NCI-H748 (cell line): ENCODE measurements at regions not wholly inside any gene's neighbourhood (a gene's known extent, or its start where the extent isn't known, plus 50 kb on each side); places are given as distances from the start of the nearest gene placed in this dataset.

Experiments
- DNase-seq: peaks from one replicate; lab custom pipeline; 2025; ENCODE audit not compliant: unreplicated experiment; lab: John Stamatoyannopoulos, UW

GRCh38 chr1:29896791-29897714, 660.7 kb downstream of the PTPRU start:
- no peak for DNase-seq

- no peak for DNase-seq
Observed at GRCh38 chr1:29896300-29896699, 660.0 kb downstream of the PTPRU start.

- no peak for DNase-seq
Observed at GRCh38 chr1:29895201-29895600, 658.9 kb downstream of the PTPRU start.

- no peak for DNase-seq
Observed at GRCh38 chr1:29894311-29894710, 658.0 kb downstream of the PTPRU start.

GRCh38 chr1:29893806-29894205, 657.5 kb downstream of the PTPRU start:
- DNase-seq: no peak

GRCh38 chr1:29893046-29893723, 656.9 kb downstream of the PTPRU start:
- DNase-seq: peak; percentile 5

GRCh38 chr1:29892247-29892646, 655.9 kb downstream of the PTPRU start:
- DNase-seq: no peak

- no peak for DNase-seq
Observed at GRCh38 chr1:29890201-29890959, 654.1 kb downstream of the PTPRU start.

- DNase-seq: no peak
Observed at GRCh38 chr1:29889776-29890175, 653.5 kb downstream of the PTPRU start.

- no peak for DNase-seq
Observed at GRCh38 chr1:29884740-29885139, 648.4 kb downstream of the PTPRU start.

- no peak for DNase-seq
Observed at GRCh38 chr1:29883986-29884385, 647.7 kb downstream of the PTPRU start.

GRCh38 chr1:29883411-29883832, 647.1 kb downstream of the PTPRU start:
- peak; percentile 10 for DNase-seq

- no peak for DNase-seq
Observed at GRCh38 chr1:29880556-29880955, 644.2 kb downstream of the PTPRU start.

- DNase-seq: no peak
Observed at GRCh38 chr1:29879217-29879616, 642.9 kb downstream of the PTPRU start.

- DNase-seq: peak; percentile 87
Observed at GRCh38 chr1:29878501-29878900, 642.2 kb downstream of the PTPRU start.

- DNase-seq: no peak
Observed at GRCh38 chr1:29876902-29877301, 640.6 kb downstream of the PTPRU start.

- DNase-seq: no peak
Observed at GRCh38 chr1:29876441-29876840, 640.1 kb downstream of the PTPRU start.

- peak; percentile 64 for DNase-seq
Observed at GRCh38 chr1:29875557-29876028, 639.3 kb downstream of the PTPRU start.

GRCh38 chr1:29870621-29871020, 634.3 kb downstream of the PTPRU start:
- no peak for DNase-seq

GRCh38 chr1:29869802-29870201, 633.5 kb downstream of the PTPRU start:
- no peak for DNase-seq

- no peak for DNase-seq
Observed at GRCh38 chr1:29868944-29869343, 632.6 kb downstream of the PTPRU start.
